ENCODE measurements at regions not wholly inside any gene's neighbourhood (a gene's known extent, or its start where the extent isn't known, plus 50 kb on each side); places are given as distances from the start of the nearest gene placed in this dataset.
A peak's percentile ranks its signal among the peaks of the same experiment; 100 is the strongest.

DNA sequence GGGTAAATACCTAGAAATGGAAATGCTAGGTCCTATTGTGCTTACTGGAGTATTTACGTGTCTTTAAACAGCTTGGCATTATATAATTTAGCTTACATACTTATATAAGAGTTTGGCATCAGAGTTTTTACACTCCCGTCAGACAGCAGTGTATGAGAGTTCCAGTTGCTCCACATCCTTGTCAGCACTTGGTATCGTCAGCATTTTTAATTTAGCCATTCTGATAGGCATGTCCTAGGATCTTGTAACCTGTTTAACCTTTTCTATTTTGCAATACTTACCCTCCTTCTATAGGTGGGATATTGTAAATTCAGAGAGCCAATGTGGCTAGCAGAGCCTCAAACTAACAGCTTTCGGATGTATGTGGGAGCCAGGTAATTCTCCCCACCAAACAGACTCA is 228.3 kb upstream of the EEF2KMT start:
- intact Hi-C loops (cut with micrococcal nuclease; ENCODE audit: unreplicated experiment), result no loop called here
- POLR2A ChIA-PET, result no interaction called here
- no TSS peak for BruUV-seq (replicated peaks)
- in situ Hi-C loops (cut with HindIII; ENCODE audit: extremely low pct_ligation_motif_present, low pct_unique_long_range_greater_than_20kb), result no loop called here
- H3K79me2 ChIP-seq (ENCODE audit: insufficient read depth, low read length), result no peaks in the 10 kb centered on the region
- FAIRE-seq, result no peak
- H4K20me1 ChIP-seq (ENCODE audit: insufficient read depth, low read length), result no peaks in the 10 kb centered on the region
- no peak overlapping the region for H3K9ac ChIP-seq (ENCODE audit: insufficient read depth, low read depth, low read length)
- H3K27me3 ChIP-seq (ENCODE audit: control insufficient read depth in 1 of 2, insufficient read depth in 2 of 2, low read length in 2 of 2), result peaks cover 0 to 25% of the 10 kb centered on the region in 2 experiments; a peak in 2 of 5 replicates
- H3K4me3 ChIP-seq (replicated peaks in 1 of 3; ENCODE audit: insufficient read depth in 1 of 3, low read depth in 2 of 3, low read length in 3 of 3), result no peak overlapping the region
- no peaks in the 10 kb centered on the region for H3K36me3 ChIP-seq (replicated peaks in 1 of 2; ENCODE audit: control insufficient read depth in 1 of 2, insufficient read depth in 2 of 2, low read length in 2 of 2)
- CTCF ChIA-PET (ENCODE audit: low intra/inter-chr PET ratio, low total read pairs), result no interaction called here
- TF ChIP-seq ZNF7 (CRISPR knock-in tag; IDR thresholded peaks at IDR 0.05) (peak; percentile 94), ZC3H13 (CRISPR knock-in tag; IDR thresholded peaks at IDR 0.05) (no peak), MAFK (conservative IDR thresholded peaks at IDR 0.05 in 1 of 2, IDR thresholded peaks at IDR 0.05 in 1 of 2; ENCODE audit: low read length in 2 of 2) (peak in 1 of 2 experiments; percentile 3; a peak in 1 of 4 replicates), PAF1 (CRISPR knock-in tag; IDR thresholded peaks at IDR 0.05) (no peak)
- 4% methylated on average over 4 of the region's 4 CpGs for WGBS (ENCODE audit: low lambda C conversion rate)
- H2AFZ ChIP-seq (ENCODE audit: low read length), result no peak overlapping the region
- no peaks in the 10 kb centered on the region for H3K4me1 ChIP-seq (ENCODE audit: insufficient read depth, low read length)
- no peak for DNase-seq (ENCODE audit: low spot score)
- ATAC-seq, result no peak
- no peak overlapping the region for H3K27ac ChIP-seq (ENCODE audit: extremely low read length, insufficient read depth, low read length)
- no peak overlapping the region for H3K4me2 ChIP-seq (ENCODE audit: low read depth, low read length)
- no peaks in the 10 kb centered on the region for H3K9me3 ChIP-seq (ENCODE audit: low read length)

DNA sequence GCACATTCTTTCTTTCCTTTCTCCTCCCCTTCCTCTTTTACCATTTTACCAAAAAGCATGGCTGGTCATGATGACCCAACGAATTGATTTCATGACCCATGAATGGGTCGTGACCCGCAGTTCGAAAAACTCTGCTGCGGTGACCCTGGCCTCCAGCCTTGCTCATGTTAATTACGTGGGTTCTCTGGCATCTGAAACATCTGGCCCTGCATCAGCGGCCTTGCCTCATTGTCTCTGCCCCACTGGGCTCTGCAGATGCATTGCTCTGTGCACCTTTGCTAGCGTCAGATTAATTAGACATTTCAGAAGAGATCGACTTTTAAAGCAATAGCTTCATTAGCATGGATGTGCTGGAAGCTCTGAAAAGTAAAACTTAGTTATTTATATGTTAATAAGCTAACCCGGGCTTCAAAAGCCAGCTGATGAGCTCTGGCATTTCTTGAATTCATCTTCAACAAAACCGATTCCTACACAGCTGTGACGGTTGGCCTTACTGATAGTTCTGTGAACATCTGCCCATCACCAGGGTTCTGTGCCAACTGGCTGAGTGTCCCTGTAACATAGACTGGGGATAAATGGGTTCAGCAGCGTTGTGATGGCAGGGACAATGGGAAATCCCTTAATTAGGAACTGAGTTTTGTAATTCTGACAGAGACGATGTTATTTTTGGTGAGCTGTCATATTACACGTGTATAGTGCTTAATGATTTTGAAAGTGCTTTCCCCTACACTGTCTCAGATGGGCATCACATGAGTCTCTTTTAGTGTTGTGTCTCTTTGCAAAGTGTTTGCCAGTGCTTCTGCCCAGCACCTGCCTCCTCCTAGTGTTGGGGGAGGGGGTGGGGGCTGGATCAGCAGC is 225.9 kb upstream of the EEF2KMT start:
- ATAC-seq (no peak), DNase-seq (ENCODE audit: low spot score) (no peak), FAIRE-seq (peak; percentile 12)
- Histone ChIP-seq H4K20me1 (ENCODE audit: insufficient read depth, low read length) (no peaks in the 10 kb centered on the region), H3K9ac (ENCODE audit: insufficient read depth, low read depth, low read length) (no peak overlapping the region), H3K27me3 (ENCODE audit: control insufficient read depth in 1 of 2, insufficient read depth in 2 of 2, low read length in 2 of 2) (peaks cover 0 to 27% of the 10 kb centered on the region in 2 experiments; a peak in 2 of 5 replicates), H3K36me3 (replicated peaks in 1 of 2; ENCODE audit: control insufficient read depth in 1 of 2, insufficient read depth in 2 of 2, low read length in 2 of 2) (no peaks in the 10 kb centered on the region), H3K4me3 (replicated peaks in 1 of 3; ENCODE audit: insufficient read depth in 1 of 3, low read depth in 2 of 3, low read length in 3 of 3) (no peak overlapping the region), H3K27ac (ENCODE audit: extremely low read length, insufficient read depth, low read length) (no peak overlapping the region), H3K4me2 (ENCODE audit: low read depth, low read length) (no peak overlapping the region), H3K9me3 (ENCODE audit: low read length) (no peaks in the 10 kb centered on the region), H3K4me1 (ENCODE audit: insufficient read depth, low read length) (no peaks in the 10 kb centered on the region), H3K79me2 (ENCODE audit: insufficient read depth, low read length) (no peaks in the 10 kb centered on the region), H2AFZ (ENCODE audit: low read length) (no peak overlapping the region)
- POLR2A ChIA-PET, result no interaction called here
- CTCF ChIA-PET (ENCODE audit: low intra/inter-chr PET ratio, low total read pairs), result no interaction called here
- peak; percentile 41; the same call in 1 of the 2 replicates for TF ChIP-seq CREB1 (IDR thresholded peaks at IDR 0.05)
- TF ChIP-seq CREB1 (CRISPR knock-in tag; IDR thresholded peaks at IDR 0.05), result no peak
- TF ChIP-seq ZNF749 (CRISPR knock-in tag; IDR thresholded peaks at IDR 0.05; ENCODE audit: borderline replicate concordance), result no peak
- intact Hi-C loops (cut with micrococcal nuclease; ENCODE audit: unreplicated experiment), result no loop called here
- in situ Hi-C loops (cut with HindIII; ENCODE audit: extremely low pct_ligation_motif_present, low pct_unique_long_range_greater_than_20kb), result no loop called here
- no TSS peak for BruUV-seq (replicated peaks)
- WGBS (ENCODE audit: low lambda C conversion rate), result 26% methylated on average over 15 of the region's 15 CpGs

Data from HepG2 (cell line).